SK-N-DZ (cell line): ENCODE measurements at regions not wholly inside any gene's neighbourhood (a gene's known extent, or its start where the extent isn't known, plus 50 kb on each side); places are given as distances from the start of the nearest gene placed in this dataset.
A peak's percentile ranks its signal among the peaks of the same experiment; 100 is the strongest.

Experiments used
- DNase-seq: peaks from one replicate; pipeline ENCODE4 v3.0.0-alpha.2; 2015; ENCODE audit warnings: low spot score

DNA sequence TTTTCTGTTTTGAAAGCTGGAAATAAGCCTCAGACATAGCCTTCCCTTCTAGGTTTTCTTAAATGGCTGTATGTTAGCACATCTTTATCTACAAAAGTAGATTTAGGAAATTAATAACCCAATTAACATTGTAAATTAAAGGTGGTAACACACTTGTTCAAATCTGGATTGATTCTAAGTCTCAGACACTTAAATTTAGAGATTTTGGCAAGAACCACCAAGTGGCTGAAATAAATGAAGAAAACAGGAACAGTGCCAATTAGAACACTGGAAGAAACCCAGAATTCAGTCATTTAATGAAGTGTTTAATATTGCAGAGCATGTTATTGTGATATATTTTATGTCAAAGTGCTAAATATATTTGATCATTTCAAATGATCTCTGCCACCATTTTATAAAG lies 628.2 kb downstream of the USP25 start:
- no peak for DNase-seq

GRCh38 chr21:16358784-16359183 lies 629.0 kb downstream of the USP25 start:
- no peak for DNase-seq

- peak; percentile 13 for DNase-seq
Measured at GRCh38 chr21:16363100-16363499, 633.3 kb downstream of the USP25 start.

GRCh38 chr21:16363518-16363917 lies 633.7 kb downstream of the USP25 start:
- peak; percentile 69 for DNase-seq

DNA sequence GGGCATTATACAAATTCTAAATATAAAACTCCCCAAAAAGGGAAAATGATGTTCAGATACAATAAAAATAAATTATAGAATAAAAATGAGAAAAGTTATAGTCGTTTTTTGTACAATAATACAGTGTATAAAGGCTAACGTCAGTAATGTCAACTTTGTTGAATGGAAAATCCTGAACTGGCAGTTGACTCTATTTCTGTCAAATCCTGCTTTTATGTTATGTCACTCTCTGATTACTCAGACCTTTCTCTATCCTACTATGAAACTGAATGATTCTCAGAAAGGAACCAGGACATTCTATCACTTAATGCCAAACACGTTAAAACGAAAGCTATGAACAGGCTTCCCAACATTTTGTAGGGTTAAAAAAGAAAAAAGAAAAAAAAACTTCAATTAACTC lies 636.4 kb downstream of the USP25 start:
- DNase-seq: no peak

DNA sequence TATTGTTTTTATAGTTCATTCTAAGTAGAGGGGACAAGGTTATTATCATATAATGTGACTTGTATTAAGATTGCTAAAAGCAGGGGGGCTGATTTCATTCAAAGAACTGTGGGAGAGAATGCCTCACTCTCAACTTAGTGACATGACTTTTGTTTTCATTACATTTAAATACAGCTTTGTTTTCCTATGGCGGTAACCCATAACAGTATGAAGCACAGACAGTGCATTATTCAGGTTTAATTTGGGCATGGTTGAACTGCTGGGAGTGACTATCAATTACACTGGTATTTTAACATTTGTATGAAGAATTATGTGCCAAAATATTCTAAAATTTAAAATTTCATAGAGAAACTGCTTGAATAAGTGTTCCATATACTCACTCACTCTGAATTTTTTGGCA lies 637.3 kb downstream of the USP25 start:
- no peak for DNase-seq

GRCh38 chr21:16370186-16370585 lies 640.4 kb downstream of the USP25 start:
- DNase-seq: peak; percentile 26

DNA sequence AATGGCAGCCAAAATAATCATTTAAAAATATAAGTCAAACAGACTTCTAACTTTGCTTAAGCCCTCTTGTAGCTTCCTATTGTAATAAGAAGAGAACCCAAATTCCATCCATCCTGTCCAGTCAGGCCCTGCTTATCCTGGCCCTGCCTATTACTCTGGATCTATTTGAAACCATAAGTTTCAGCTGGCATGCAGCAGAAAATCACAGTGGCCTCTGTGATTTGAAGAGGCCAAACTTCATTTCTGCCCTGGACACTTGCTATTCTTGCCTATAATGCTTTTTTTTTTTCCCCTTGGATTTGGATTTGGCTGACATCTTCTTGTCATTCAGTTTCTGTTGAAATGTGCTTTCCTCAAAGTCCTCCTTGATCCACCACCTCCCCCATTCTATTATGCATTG lies 642.8 kb downstream of the USP25 start:
- DNase-seq: no peak

- DNase-seq: no peak
Measured at GRCh38 chr21:16376673-16377072, 646.9 kb downstream of the USP25 start.

DNA sequence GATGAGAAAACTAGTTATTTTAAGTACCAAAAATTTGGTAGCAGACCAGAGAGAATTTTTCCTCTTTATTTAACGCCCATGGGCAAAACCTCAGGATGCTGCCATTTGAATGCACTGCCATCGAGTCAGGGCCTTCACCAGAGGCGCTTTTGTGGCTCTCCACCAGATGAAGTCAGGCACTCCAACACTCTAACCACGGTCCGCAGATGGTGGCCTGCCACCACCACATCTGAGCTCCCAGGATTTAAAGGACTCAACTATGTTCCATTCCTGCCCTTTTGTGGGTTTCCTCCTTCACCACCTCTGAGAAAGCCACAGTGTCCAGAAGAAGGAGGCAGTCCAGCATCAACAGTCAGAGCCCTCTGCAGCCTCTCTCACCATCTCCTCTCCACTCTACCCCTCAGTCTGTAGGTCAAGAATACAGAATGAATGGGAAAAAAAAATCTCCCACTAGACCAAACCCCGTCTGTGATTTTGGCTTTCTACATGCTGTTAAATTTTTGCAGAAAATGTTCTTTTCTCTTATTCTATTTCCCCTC lies 647.4 kb downstream of the USP25 start:
- no peak for DNase-seq

DNA sequence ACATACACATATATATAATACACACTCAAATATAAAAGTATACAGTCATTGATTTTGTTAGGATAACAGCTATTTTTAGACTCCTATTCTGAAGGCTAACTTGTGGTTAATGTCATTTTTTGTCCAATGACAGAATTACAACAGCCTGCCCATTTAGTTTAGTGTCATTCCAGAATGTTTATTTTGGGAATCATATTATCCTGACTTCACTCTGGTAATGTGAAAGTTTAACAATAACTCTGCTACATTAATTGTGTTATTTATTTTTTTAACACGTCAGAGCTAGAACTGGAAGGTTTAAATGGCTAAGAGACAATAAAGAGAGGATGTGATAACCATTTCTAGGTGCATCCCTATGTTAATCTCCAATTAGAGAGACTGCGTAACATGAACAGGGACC lies 648.1 kb downstream of the USP25 start:
- DNase-seq: no peak

DNA sequence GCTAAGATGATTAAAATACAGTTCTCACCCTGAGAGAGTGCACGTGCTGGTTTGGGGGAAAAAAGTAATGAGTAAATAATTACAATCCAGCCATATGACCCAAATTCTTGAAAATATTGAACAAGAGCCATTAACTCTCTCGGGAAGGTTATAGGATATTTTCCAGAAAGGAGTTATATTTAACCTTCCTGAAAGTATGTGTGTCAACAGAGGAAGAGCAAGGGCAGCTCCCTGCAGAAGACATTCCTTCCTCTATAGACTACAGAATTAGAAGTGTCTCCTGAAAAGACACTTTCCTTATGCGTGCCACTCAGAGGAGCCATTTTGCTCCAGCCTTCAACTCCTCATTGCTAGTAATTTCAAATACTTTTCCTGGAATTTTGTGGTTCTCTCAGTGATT lies 648.7 kb downstream of the USP25 start:
- no peak for DNase-seq

DNA sequence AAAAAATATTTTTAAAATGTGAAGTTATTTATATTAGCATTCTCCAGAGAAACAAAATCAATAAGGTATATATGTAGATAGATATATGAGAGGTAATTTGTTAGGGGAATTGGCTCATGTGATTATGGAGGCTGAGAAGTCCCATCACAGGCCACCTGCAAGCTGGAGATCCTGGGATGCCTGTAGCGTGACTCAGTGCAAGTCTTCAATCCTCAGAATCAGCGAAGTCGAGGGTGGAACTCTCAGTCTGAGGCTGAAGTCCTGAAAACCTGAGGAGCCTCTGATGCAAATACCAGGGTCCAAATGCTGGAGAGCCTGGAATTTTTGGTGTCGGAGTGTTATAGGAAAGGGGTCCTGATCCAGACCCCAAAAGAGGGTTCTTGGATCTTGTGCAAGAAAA lies 658.5 kb downstream of the USP25 start:
- no peak for DNase-seq

DNA sequence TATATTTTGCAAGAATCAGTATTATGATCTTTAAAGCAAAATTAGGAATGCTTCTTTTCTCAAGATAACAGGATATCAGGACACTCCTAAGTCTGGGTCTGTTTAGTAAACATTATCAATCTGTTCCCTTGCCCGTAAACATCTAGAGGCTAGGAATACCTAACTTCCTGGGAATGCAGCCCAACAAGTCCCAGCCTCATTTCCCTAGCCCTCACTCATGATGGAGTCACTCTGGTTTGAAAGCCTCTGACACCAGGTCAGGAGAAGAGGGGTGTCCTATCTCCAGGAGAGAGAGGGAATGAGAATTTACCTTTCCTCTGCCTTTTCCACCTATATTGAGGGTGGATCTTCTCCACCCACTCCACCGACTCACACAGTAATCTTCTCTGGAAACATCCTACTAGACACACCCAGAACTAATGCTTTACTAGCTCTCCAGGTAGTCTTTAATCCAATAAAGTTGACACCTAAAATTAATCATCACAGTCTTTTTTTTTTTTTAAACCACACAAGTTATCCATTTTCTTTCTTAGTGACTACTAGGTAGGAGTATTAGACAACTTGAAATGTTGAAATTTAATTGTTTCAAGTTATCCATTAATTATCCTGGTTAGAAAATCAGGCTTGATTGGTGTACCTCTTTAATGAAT lies 659.3 kb downstream of the USP25 start:
- no peak for DNase-seq

GRCh38 chr21:16389643-16390042 lies 659.9 kb downstream of the USP25 start:
- no peak for DNase-seq

GRCh38 chr21:16395285-16395684 lies 665.5 kb downstream of the USP25 start:
- DNase-seq: no peak

DNA sequence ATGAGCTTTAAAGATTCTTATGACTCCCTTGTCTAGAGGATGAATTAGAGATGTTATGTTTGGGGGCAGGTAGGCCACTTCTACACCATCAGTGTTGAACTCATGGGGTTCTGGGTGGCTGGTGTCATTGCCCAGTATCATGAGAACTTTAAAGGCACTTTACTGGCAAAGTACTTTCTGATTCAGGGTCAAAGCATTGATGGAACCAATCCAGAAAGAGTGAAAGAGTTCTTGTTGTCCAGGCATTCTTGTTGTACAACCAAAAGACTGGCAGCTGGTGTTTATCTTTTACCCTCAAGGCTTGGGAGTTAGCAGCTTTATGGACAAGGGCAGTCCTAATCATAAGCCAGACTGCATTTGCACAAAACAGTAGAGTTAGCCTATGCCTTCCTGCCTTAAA lies 673.0 kb downstream of the USP25 start:
- DNase-seq: no peak

DNA sequence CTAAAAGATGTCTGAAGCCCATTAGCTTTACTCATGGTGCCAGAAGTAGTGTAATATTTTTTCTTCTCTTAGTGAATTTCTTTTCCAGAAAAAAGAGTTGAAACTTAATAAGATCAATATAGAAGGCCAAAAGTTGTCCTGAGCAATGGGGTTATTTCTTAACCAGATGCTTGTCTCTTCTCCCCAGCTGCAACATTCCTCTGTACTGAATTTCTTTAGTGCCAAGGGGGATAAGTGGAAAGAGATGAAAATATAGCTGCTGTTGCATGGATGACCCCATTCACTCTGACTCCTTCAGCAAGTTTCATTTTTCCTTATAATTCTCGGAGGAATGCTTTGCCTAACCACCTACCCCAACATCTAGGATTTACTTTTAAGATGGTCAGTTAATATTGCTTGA lies 675.0 kb downstream of the USP25 start:
- DNase-seq: no peak

DNA sequence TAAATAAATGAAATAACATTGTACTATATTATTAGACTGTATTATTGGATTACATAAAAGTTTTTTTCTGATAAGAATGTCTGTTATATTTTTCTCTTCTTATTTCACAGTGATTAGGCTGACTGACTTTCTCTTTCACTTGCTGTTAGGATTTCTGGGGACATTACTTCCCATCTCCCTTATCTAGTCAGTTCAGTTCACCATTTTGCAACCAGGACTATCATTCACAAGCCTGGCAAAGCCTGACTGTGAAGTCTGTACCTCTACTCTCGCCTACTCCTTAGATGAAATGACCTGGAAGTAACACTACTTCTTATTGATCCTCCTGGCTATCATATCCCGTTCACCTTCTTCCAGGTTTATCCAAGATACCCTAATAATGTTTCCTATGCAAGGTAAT lies 676.6 kb downstream of the USP25 start:
- DNase-seq: no peak

DNA sequence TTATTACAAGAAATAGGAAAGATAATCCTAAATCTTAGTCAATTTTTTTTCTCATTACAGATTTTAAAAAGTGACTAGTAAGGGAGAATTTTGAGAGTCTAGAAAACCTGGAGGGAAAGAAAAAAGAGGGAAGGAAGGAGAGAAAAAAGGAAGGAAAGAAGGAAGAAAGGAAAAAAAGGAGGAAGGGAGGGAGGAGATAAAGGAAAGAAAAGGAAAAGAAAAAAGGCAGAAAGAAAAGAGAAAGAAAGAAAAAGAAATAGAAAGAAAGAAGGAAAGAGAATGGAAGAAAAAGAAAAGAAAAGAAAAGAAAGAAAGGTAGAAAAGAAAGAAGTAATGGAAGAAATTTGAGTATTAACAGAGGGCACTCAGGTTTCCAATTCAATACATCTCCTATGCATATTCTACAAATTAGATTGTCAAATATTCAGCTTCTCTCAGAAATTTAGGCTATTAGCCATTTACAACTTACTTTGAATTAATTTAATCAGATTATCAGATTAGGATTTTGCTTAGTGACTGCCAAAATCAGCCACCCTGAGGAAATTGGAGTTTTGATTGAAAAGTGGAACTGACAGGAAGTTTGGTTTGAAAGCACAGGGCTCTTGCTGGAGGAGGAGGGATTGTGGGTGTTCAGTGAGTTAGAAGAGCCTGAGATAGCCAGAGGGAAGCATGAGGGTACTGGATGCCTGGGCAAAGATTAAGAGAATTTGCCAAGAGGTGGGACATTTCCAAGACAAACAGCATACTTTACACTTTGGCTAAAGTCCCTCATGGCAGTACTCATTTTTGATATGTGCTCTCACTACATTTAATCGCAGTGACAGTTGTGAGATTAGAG lies 677.8 kb downstream of the USP25 start:
- no peak for DNase-seq

DNA sequence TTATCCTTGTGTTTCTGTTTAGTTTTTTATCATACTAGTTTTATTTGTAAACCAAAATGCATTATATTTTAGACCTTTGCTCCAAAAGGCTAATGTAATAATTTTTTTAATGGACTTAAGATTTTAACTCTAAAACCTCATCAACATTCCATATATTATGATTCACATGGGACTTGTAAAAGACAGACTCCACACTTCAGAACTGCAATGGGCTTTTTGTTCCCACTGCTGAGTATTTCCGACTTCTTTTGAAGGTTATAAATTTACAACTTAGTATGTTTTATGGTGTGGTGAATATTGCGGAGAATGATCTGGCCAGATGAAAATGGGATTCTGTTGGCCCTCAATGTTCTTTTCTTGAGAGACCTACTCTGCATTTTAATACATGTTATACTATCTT lies 678.5 kb downstream of the USP25 start:
- DNase-seq: no peak

GRCh38 chr21:16409352-16409751 lies 679.6 kb downstream of the USP25 start:
- DNase-seq: no peak

DNA sequence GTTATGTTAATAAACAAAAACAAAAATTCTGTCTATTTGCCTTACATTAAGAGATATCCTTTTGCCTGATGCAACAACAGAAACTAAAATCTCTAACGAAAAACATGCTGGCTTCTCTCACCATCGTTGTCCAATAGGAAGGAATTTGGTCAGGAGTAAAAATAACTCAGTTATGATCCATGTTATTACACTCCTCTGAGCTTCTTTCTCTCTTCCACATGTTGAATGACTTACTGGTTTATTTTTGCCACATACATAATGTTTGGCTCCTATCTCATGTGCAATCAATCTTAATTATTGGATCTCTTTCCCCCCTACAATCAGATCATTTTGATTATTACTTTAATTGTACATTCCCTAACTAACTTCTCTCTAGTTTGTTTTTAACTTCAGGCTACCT lies 688.4 kb downstream of the USP25 start:
- no peak for DNase-seq
